GM23338 (cell line): ENCODE measurements at regions not wholly inside any gene's neighbourhood (a gene's known extent, or its start where the extent isn't known, plus 50 kb on each side); places are given as distances from the start of the nearest gene placed in this dataset.

Source experiments
- ATAC-seq: fragments of 200-7000 bp; cut with Tn5 transposase; 3 replicates; pipeline ENCODE4 v1.9.1; 2020
- DNase-seq: peaks from one replicate; pipeline ENCODE4 v3.0.0-alpha.2; 2015; ENCODE audit warnings: low spot score
- H2AFZ ChIP-seq: fragments of 200-600 bp; sonication (generic); 2 replicates; pipeline ENCODE4 v1.8.0; 2016; ENCODE audit warnings: antibody characterized with exemption, mild to moderate bottlenecking, moderate library complexity
- H3F3A ChIP-seq: fragments of 200-600 bp; sonication (generic); replicated peaks from 2 replicates; pipeline ENCODE4 v1.8.0; 2017; ENCODE audit warnings: antibody characterized with exemption, mixed run types, low read depth
- H3K27ac ChIP-seq: fragments of 200-600 bp; sonication (generic); 2 replicates; pipeline ENCODE4 v1.6.1; 2016; ENCODE audit warnings: low read depth
- H3K27me3 ChIP-seq: fragments of 200-600 bp; sonication (generic); 2 replicates; pipeline ENCODE4 v1.8.0; 2016; ENCODE audit warnings: mild to moderate bottlenecking, mixed run types, moderate library complexity; ENCODE audit not compliant: insufficient read depth
- H3K36me3 ChIP-seq: fragments of 200-600 bp; sonication (generic); 2 replicates; pipeline ENCODE4 v1.8.0; 2016; ENCODE audit warnings: mild to moderate bottlenecking; ENCODE audit not compliant: insufficient read depth
- H3K4me1 ChIP-seq: fragments of 200-600 bp; sonication (generic); 2 replicates; pipeline ENCODE4 v1.8.0; 2016; ENCODE audit warnings: mild to moderate bottlenecking, moderate library complexity; ENCODE audit not compliant: insufficient read depth
- H3K4me2 ChIP-seq: fragments of 200-600 bp; sonication (generic); 2 replicates; pipeline ENCODE4 v1.7.1; 2017; ENCODE audit warnings: mixed run types
- H3K4me3 ChIP-seq: fragments of 200-600 bp; sonication (generic); 2 replicates; pipeline ENCODE4 v1.6.1; 2016; ENCODE audit warnings: mixed run types
- H3K79me2 ChIP-seq: fragments of 200-600 bp; sonication (generic); replicated peaks from 2 replicates; pipeline ENCODE4 v1.8.0; 2017; ENCODE audit warnings: mild to moderate bottlenecking; ENCODE audit not compliant: insufficient read depth
- H3K9me2 ChIP-seq: fragments of 200-600 bp; sonication (generic); 2 replicates; pipeline ENCODE4 v1.8.0; 2017; ENCODE audit not compliant: insufficient read depth
- H4K20me1 ChIP-seq: fragments of 200-600 bp; sonication (generic); replicated peaks from 2 replicates; pipeline ENCODE4 v1.8.0; 2017; ENCODE audit warnings: mild to moderate bottlenecking; ENCODE audit not compliant: insufficient read depth
- H3K27ac Mint-ChIP-seq: 2 replicates; pipeline ENCODE4 v1.8.0; 2020; ENCODE audit warnings: inconsistent platforms, mild to moderate bottlenecking, moderate library complexity, mixed read lengths
- H3K27me3 Mint-ChIP-seq: 3 replicates; pipeline ENCODE4 v1.8.0; 2022; ENCODE audit warnings: low read depth, mild to moderate bottlenecking, moderate library complexity, mixed read lengths, inconsistent platforms; ENCODE audit not compliant: insufficient read depth, poor library complexity
- H3K36me3 Mint-ChIP-seq: 3 replicates; pipeline ENCODE4 v1.8.0; 2021; ENCODE audit warnings: low read depth, mild to moderate bottlenecking, inconsistent platforms, moderate library complexity, mixed read lengths
- H3K4me1 Mint-ChIP-seq: 3 replicates; pipeline ENCODE4 v1.8.0; 2020; ENCODE audit warnings: mild to moderate bottlenecking, inconsistent platforms, mixed read lengths
- H3K4me3 Mint-ChIP-seq: 3 replicates; pipeline ENCODE4 v1.8.0; 2021; ENCODE audit warnings: moderate library complexity, mild to moderate bottlenecking, inconsistent platforms, mixed read lengths
- H3K9me3 Mint-ChIP-seq: 3 replicates; pipeline ENCODE4 v1.8.0; 2020; ENCODE audit warnings: moderate library complexity, mild to moderate bottlenecking, inconsistent platforms, mixed read lengths
- CREB1 ChIP-seq: fragments of 250-450 bp; sonication (Bioruptor Pico); IDR thresholded peaks from 2 replicates; pipeline ENCODE4 v1.5.0; 2020; ENCODE audit warnings: low read depth, mild to moderate bottlenecking, moderate library complexity
- CTCF ChIP-seq, 2 experiments: fragments of 200-600 bp in 1 of 2; sonication (generic) in 1 of 2; conservative IDR thresholded peaks; 2 replicates each; pipeline versions ENCODE4 v1.5.1 to v1.6.1; 2016 to 2017; ENCODE audit warnings: antibody characterized with exemption in 2 of 2, low read depth in 2 of 2, mild to moderate bottlenecking in 2 of 2, moderate library complexity in 1 of 2
- ETS1 ChIP-seq: IDR thresholded peaks from 2 replicates; pipeline ENCODE4 v1.6.1; 2016; ENCODE audit warnings: antibody characterized with exemption
- EZH2 ChIP-seq: fragments of 200-600 bp; sonication (generic); IDR thresholded peaks from one replicate; pipeline ENCODE4 v1.8.0; 2017; ENCODE audit warnings: antibody characterized with exemption, mild to moderate bottlenecking, low read depth; ENCODE audit not compliant: unreplicated experiment
- JUNB ChIP-seq: IDR thresholded peaks from one replicate; pipeline ENCODE4 v1.6.1; 2016; ENCODE audit warnings: antibody characterized with exemption; ENCODE audit not compliant: unreplicated experiment
- NANOG ChIP-seq: IDR thresholded peaks from 2 replicates; pipeline ENCODE4 v1.6.1; 2016; ENCODE audit warnings: antibody characterized with exemption, borderline replicate concordance
- POLR2AphosphoS5 ChIP-seq: IDR thresholded peaks from 2 replicates; pipeline ENCODE4 v1.6.1; 2016; ENCODE audit warnings: antibody characterized with exemption, low read depth
- ZNF331 ChIP-seq: fragments of 250-450 bp; sonication (Bioruptor Pico); IDR thresholded peaks from 2 replicates; pipeline ENCODE4 v1.5.0; 2020; ENCODE audit warnings: low read depth, mild to moderate bottlenecking, moderate library complexity
- ZNF462 ChIP-seq: fragments of 250-450 bp; sonication (Bioruptor Pico); IDR thresholded peaks from 2 replicates; pipeline ENCODE4 v1.5.0; 2020; ENCODE audit warnings: mild to moderate bottlenecking, moderate library complexity

GRCh38 chr15:47362118-47362905 is 355.0 kb upstream of the SEMA6D start (continued):
- TF ChIP-seq CTCF (conservative IDR thresholded peaks at IDR 0.05; ENCODE audit: low read depth in 2 of 2) (no peak), EZH2 (no peak), POLR2AphosphoS5 (no peak), ZNF331 (CRISPR knock-in tag) (no peak)

GRCh38 chr15:47363653-47364052 is 353.7 kb upstream of the SEMA6D start:
- Histone ChIP-seq H2AFZ (no peak overlapping the region; the same call in 1 of the 2 replicates), H3K4me1 (no peaks in the 10 kb centered on the region), H3F3A (no peaks in the 10 kb centered on the region), H3K4me2 (no peak overlapping the region), H3K27me3 (no peaks in the 10 kb centered on the region), H3K9me2 (0 out of 2 replicates have a peak, but pooled peaks cover 3% of the 10 kb centered on the region), H4K20me1 (no peaks in the 10 kb centered on the region), H3K36me3 (no peaks in the 10 kb centered on the region), H3K4me3 (no peak overlapping the region), H3K79me2 (no peaks in the 10 kb centered on the region), H3K27ac (no peak overlapping the region)
- no peaks in the 10 kb centered on the region for H3K36me3 Mint-ChIP-seq
- no peaks in the 10 kb centered on the region; the same call in 2 of the 3 replicates for H3K9me3 Mint-ChIP-seq
- TF ChIP-seq EZH2: no peak
- no peak for TF ChIP-seq NANOG
- TF ChIP-seq CREB1 (CRISPR knock-in tag): no peak
- no peak for TF ChIP-seq JUNB
- TF ChIP-seq ETS1: no peak
- no peak overlapping the region for H3K27ac Mint-ChIP-seq
- no peak overlapping the region for H3K4me3 Mint-ChIP-seq
- DNase-seq (no peak), ATAC-seq (no peak)
- peaks cover 5% of the 10 kb centered on the region; the same call in 2 of the 3 replicates for H3K4me1 Mint-ChIP-seq
- no peaks in the 10 kb centered on the region for H3K27me3 Mint-ChIP-seq

GRCh38 chr15:47364230-47365141 is 352.8 kb upstream of the SEMA6D start:
- H3K36me3 ChIP-seq: no peaks in the 10 kb centered on the region
- no peaks in the 10 kb centered on the region for H3F3A ChIP-seq
- no peaks in the 10 kb centered on the region for H3K4me1 ChIP-seq
- no peak overlapping the region for H3K4me3 Mint-ChIP-seq
- no peak overlapping the region for H3K4me3 ChIP-seq
- no peaks in the 10 kb centered on the region for H3K27me3 ChIP-seq
- no peaks in the 10 kb centered on the region for H3K36me3 Mint-ChIP-seq
- no peaks in the 10 kb centered on the region for H3K79me2 ChIP-seq
- H3K27me3 Mint-ChIP-seq: no peaks in the 10 kb centered on the region
- H3K9me3 Mint-ChIP-seq: no peaks in the 10 kb centered on the region; the same call in 2 of the 3 replicates
- H4K20me1 ChIP-seq: no peaks in the 10 kb centered on the region
- ATAC-seq (no peak), DNase-seq (no peak)
- H3K27ac Mint-ChIP-seq: no peak overlapping the region
- H3K27ac ChIP-seq: no peak overlapping the region
- H2AFZ ChIP-seq: 0 out of 2 replicates have a peak overlapping the region, but pooled peaks have one; percentile 43
- 0 out of 2 replicates have a peak, but pooled peaks cover 3% of the 10 kb centered on the region for H3K9me2 ChIP-seq
- no peak overlapping the region; the same call in 1 of the 2 replicates for H3K4me2 ChIP-seq
- H3K4me1 Mint-ChIP-seq: peaks cover 5% of the 10 kb centered on the region; the same call in 2 of the 3 replicates
- TF ChIP-seq ZNF462 (CRISPR knock-in tag): no peak
